ENCODE measurements at regions not wholly inside any gene's neighbourhood (a gene's known extent, or its start where the extent isn't known, plus 50 kb on each side); places are given as distances from the start of the nearest gene placed in this dataset.

DNA sequence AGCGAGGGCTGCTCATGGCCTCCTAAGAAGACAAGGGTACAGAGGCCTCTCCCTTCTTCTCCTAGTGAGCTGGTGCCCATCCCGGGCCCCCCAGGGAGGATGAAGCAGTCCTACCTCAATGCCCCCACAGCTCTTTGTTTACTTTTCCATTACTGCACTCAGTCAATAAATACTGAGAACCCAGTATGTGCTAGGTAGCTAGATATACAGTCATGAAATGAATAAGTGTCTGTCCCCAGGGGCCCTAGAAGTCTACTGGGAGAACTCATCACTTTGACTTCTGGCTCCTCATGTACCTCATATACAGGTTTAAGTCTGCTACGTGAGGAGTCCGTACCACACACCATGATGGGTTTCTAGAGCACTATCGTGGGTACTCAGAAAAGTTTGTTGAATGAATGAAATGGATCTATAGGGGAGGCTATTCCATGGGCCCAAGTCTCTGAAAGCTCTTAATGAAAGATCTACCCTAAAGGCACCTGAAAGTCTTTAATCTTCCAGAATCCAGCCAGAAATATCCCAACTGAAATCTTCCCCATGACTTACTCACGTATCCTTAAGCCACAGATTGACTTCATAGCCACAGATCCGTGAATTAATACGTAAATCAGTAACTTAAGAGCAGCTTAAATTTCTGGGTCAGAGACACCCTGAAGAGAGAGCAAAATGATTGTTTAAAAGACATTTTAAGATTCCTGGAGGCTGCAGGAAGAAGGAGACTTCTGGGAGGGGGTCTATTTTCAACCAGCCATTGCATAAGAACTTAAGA, 51.6 kb upstream of the POMP start:
- Histone ChIP-seq H3K36me3 (ENCODE audit: control insufficient read depth in 2 of 2, insufficient read depth in 1 of 2, low read length in 2 of 2) (no peaks in the 10 kb centered on the region), H3K9me3 (ENCODE audit: control insufficient read depth, insufficient read depth, low read depth, low read length) (no peaks in the 10 kb centered on the region), H3K27ac (ENCODE audit: extremely low read depth, low read depth, low read length) (no peak overlapping the region), H3K4me1 (ENCODE audit: control insufficient read depth, insufficient read depth, low read length) (no peaks in the 10 kb centered on the region), H3K4me3 (ENCODE audit: low read depth, low read length) (no peak overlapping the region)
- TF ChIP-seq ZNF423 (tag by site-specific recombination; IDR thresholded peaks at IDR 0.05): no peak
- TF ChIP-seq, protein P1, sequence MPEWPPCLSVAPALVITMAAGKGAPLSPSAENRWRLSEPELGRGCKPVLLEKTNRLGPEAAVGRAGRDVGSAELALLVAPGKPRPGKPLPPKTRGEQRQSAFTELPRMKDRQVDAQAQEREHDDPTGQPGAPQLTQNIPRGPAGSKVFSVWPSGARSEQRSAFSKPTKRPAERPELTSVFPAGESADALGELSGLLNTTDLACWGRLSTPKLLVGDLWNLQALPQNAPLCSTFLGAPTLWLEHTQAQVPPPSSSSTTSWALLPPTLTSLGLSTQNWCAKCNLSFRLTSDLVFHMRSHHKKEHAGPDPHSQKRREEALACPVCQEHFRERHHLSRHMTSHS (tag by site-specific recombination; IDR thresholded peaks at IDR 0.05): no peak
- no peak for TF ChIP-seq YY1 (tag by site-specific recombination; IDR thresholded peaks at IDR 0.05)
- peak; percentile 59 for TF ChIP-seq ZIC2 (tag by site-specific recombination; IDR thresholded peaks at IDR 0.05)
- no peak for TF ChIP-seq ZFP41 (tag by site-specific recombination; IDR thresholded peaks at IDR 0.05; ENCODE audit: borderline replicate concordance)
- no peak for TF ChIP-seq ZNF157 (tag by site-specific recombination; IDR thresholded peaks at IDR 0.05)
- TF ChIP-seq ZNF677 (tag by site-specific recombination; IDR thresholded peaks at IDR 0.05): no peak
- no peak for TF ChIP-seq FEZF1 (tag by site-specific recombination; IDR thresholded peaks at IDR 0.05)
- TF ChIP-seq ZNF132 (tag by site-specific recombination; IDR thresholded peaks at IDR 0.05; ENCODE audit: borderline replicate concordance): no peak
- no peak for TF ChIP-seq ZBTB10 (tag by site-specific recombination; IDR thresholded peaks at IDR 0.05)
- no peak for TF ChIP-seq ZNF341 (tag by site-specific recombination; IDR thresholded peaks at IDR 0.05; ENCODE audit: low read depth)
- no peak for TF ChIP-seq ZNF366 (tag by site-specific recombination; conservative IDR thresholded peaks at IDR 0.05)
- TF ChIP-seq ZNF510 (tag by site-specific recombination; IDR thresholded peaks at IDR 0.05; ENCODE audit: insufficient replicate concordance): no peak
- peak; percentile 73 for TF ChIP-seq GLIS1 (tag by site-specific recombination; IDR thresholded peaks at IDR 0.05)
- TF ChIP-seq ZNF707 (tag by site-specific recombination; IDR thresholded peaks at IDR 0.05): no peak
- TF ChIP-seq ZNF777 (tag by site-specific recombination; IDR thresholded peaks at IDR 0.05; ENCODE audit: borderline replicate concordance): no peak
- no peak for TF ChIP-seq ZNF529 (tag by site-specific recombination; IDR thresholded peaks at IDR 0.05; ENCODE audit: insufficient replicate concordance)
- POLR2A ChIA-PET: no interaction called here
- CTCF ChIA-PET: no interaction called here

DNA sequence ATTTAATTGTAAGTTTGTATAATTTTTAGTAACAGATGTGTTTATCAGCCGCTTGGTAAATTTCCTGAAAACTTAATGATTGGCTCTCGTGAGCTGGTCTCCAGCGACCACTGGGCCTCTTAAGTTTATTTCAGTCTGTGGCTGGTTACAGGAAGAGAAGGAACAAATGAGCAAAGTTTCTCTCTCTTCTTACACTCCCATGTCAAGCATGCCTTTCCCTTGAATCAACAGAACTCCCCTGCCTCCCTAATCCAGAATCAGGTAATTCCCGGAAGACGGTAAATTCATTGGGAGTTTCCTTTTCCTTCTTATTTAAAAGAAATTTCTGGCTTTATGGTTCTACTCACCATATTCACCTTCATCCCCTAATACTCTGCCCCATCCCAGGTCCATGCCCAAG, 52.5 kb upstream of the POMP start:
- CTCF ChIA-PET: no interaction called here
- POLR2A ChIA-PET: no interaction called here

More for the DNA sequence above, 52.5 kb upstream of the POMP start:
- Histone ChIP-seq H3K4me1 (ENCODE audit: control insufficient read depth, insufficient read depth, low read length) (no peaks in the 10 kb centered on the region), H3K27ac (ENCODE audit: extremely low read depth, low read depth, low read length) (no peak overlapping the region), H3K36me3 (ENCODE audit: control insufficient read depth in 2 of 2, insufficient read depth in 1 of 2, low read length in 2 of 2) (no peaks in the 10 kb centered on the region), H3K4me3 (ENCODE audit: low read depth, low read length) (no peak overlapping the region), H3K9me3 (ENCODE audit: control insufficient read depth, insufficient read depth, low read depth, low read length) (no peaks in the 10 kb centered on the region)
- TF ChIP-seq, protein P1 (tag by site-specific recombination; IDR thresholded peaks at IDR 0.05): no peak
- TF ChIP-seq ZNF426 (tag by site-specific recombination; IDR thresholded peaks at IDR 0.05): no peak
- TF ChIP-seq ZEB2 (tag by site-specific recombination; IDR thresholded peaks at IDR 0.05): no peak
- TF ChIP-seq ZNF174 (tag by site-specific recombination; IDR thresholded peaks at IDR 0.05): no peak
- TF ChIP-seq KLF1 (tag by site-specific recombination; IDR thresholded peaks at IDR 0.05): no peak

Measured in HEK293 (cell line).